HG02973 (cell line): ENCODE measurements at regions not wholly inside any gene's neighbourhood (a gene's known extent, or its start where the extent isn't known, plus 50 kb on each side); places are given as distances from the start of the nearest gene placed in this dataset.
"Not testable (repeated sequence)": the region's sequence is repeated elsewhere in the genome, so short reads cannot be mapped to it uniquely, and the experiment has no call there.

ENCODE experiments used
- ATAC-seq: cut with Tn5 transposase; IDR thresholded peaks from one replicate; pipeline ENCODE4 v1.9.1; 2021; ENCODE audit warnings: moderate library complexity; ENCODE audit not compliant: unreplicated experiment

DNA sequence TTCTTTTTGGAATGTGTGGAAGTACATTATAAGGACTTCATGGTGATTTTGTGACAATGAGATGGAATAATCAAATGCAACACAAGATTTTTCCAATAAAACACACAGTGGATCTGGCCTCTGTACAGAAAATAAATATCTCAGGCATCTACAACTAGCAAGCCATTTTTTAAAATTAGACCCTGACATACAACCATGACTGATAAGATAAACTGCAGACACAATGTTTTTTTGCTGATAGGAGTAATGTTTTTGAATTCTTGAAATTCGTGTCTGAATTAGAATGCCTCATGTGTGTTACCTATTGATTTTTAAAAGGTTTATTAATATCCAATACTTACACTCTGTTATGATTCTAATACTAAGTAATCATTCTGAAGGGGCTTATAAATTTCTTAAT lies 328.1 kb downstream of the HGF start:
- ATAC-seq = no peak

GRCh38 chr7:81439591-81439990 lies 330.3 kb downstream of the HGF start:
- ATAC-seq = no peak

DNA sequence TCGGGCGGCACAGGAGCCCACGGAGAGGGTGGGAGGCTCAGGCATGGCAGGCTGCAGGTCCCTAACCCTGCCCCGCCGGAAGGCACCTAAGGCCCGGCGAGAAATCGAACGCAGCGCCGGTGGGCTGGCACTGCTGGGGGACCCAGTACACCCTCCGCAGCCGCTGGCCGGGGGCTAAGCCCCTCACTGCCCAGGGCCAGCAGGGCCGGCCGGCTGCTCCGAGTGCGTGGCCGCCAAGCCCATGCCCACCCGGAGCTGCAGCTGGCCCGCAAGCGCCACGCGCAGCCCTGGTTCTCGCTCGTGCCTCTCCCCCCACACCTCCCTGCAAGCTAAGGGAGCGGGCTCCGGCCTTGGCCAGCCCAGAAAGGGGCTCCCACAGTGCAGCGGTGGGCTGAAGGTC lies 332.7 kb downstream of the HGF start:
- ATAC-seq = not testable (repeated sequence)

DNA sequence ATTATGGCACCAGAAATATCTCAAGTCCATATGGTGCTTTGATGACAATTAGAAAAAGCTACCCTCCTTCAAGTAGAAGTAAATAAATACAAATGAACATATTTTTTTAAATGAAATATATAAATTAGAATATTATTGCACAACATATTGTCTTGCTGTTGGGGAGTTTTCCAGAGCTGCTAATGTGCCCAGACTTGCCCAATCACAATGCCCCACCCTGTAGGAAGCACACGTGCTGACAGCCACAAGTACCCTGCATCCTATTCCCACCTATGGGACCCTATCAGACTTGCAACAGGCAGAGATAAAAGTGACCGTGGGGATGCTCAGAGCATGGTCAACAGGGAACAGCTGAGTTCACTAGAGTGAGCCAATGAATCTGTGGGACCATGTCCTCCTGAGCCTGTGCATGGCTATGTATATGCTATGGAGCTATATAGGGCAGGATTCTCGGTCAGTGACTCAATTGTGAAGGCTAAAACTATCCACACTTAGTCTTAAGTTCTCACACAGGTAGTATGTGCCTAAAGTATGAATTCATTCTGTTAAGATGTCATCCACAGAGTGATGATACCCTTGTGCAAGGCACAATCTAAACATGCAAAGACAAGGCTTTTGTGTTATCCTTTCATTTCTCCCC lies 336.0 kb downstream of the HGF start:
- ATAC-seq = no peak

DNA sequence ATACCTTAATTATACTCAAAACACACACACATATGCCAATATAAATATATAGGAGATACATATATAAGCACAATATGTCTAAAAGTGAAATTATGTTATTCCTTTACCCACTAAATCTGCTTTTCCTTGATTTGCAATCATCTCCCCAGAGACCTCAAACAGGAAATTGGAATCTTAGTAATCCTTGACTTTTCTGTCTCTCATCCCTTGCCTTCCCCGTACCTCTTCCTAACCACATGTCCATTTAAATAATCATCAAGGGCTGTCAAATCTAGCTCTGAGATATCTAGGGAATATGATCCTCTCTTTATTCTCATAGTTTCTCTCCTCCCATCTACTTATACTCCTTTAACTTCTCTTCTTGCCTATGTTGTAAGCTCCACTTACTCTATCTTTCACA lies 336.6 kb downstream of the HGF start:
- no peak for ATAC-seq

GRCh38 chr7:81430761-81431160 lies 339.1 kb downstream of the HGF start:
- no peak for ATAC-seq

GRCh38 chr7:81430150-81430549 lies 339.7 kb downstream of the HGF start:
- no peak for ATAC-seq

DNA sequence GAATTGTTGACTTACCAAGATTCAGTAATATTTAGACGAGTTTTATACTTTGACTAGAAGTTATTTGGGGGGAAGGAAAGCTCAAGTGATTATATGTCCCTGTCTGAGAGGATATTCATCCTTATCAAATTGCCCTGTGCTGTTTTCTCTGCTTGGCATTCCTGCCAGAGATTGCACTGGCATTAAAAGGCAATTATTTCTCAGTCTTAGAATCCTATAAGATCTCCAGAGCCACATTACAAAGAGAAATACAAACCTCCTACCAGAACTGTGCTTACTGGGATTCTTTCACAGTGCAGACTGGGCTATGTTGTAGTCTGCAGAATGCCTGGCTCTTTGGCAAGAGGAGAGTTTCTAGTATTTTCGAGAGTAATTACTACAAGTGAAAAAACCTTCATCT lies 342.4 kb downstream of the HGF start:
- no peak for ATAC-seq

GRCh38 chr7:81420526-81421226 lies 349.2 kb downstream of the HGF start:
- ATAC-seq = no peak

- no peak for ATAC-seq
Observed at GRCh38 chr7:81419731-81420130, 350.1 kb downstream of the HGF start.

DNA sequence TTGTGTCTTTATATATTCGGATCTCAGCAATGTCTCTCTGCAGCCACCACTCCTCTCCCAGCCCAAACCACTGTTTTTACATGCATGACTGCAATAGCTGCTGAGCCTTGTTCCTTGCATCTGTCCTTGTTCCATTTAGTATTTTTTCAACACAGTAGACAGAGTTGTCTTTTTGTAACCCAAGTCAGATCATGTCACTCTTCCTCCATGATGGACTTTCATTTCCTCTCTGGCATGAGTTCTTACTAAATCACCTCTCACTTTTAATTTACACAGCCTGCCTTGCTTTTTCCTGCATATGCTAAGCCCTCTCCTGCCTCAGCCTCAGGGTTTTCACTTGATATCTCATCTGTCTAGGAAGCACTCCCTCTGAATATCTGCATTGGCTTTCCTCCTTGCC lies 353.2 kb downstream of the HGF start:
- ATAC-seq = no peak

DNA sequence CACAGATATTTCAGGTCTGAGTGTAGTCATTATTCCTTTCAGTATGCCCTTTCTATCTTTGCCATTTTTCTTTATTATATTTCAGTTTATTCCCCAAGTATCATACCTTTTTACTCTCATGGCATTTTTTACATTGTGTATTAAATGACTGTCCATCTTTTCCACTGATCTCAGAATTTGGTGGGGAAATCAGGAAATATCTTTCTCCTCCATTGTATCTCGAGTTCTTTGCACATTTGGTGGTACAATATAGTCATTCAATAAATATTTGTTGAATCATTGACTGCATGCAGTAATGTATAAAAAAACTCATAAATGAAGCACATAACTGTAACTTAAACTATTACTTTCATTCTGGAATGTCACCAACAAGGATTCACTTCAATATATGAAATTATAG lies 354.7 kb downstream of the HGF start:
- ATAC-seq = no peak

GRCh38 chr7:81414411-81414810 lies 355.4 kb downstream of the HGF start:
- no peak for ATAC-seq

DNA sequence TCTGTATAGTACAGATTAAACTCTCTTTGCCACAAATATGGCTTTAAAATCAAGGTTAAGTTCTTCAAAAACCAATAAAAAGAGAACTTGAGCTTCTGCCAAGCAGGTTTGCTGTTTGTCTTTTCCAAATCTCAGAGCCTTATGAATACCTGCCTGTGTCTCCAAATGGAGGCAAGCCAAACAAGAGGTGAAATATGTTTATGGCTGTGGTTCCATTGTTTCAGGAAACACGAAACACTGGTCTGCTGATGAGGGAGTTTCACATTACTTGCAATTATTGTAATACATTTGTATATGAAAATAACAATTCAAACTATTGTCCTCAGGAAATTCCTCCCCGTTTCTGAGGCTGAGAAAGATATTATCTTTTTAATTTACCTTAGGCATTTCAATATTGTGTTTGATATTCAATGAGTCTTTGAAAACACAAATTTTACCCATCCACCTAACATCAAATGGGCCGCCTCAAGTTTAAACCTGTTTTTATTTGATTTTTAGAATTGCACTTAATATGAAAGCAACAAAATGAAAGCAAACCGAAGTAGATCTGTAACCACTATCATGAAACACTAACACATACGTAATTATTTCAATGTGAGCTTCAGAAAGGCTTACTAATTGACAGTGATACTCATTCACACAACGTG lies 359.3 kb downstream of the HGF start:
- ATAC-seq = no peak

DNA sequence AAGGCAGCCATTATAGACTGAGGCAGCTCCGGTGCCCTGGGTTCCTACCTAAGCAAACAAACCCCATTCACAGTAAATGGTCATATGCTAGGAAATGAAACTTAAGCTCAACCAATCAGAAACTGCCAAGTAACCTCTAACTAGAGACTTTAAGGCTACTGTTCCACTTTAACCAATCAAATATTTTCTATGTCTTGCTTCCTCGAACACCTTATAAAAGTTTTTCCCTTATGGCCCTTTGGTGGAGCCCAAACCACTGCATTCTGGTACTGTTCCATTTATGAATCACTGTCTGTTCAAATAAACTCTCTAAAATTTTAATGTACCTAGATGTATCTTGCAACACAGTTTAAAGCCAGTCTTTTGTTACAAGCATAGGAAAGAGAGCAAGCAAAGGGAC lies 361.1 kb downstream of the HGF start:
- no peak for ATAC-seq

GRCh38 chr7:81407094-81407493 lies 362.8 kb downstream of the HGF start:
- no peak for ATAC-seq

DNA sequence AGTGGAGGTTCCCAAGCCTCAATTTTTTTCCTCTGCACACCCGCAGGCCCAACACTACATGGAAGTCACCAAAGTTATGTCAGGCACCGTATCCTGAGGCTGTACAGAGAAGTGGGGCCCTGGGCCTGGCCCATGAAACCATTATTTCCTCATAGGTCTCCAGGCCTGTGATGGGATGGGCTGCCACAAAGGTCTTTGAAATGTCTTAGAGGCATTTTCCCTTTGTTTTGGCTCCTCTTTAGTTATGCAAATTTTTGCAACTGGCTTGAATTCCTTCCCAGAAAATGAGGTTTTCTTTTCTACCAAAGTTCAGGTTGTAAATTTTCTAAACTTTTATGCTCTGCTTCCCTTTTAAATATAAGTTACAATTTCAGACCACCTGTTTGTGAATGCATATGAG lies 365.2 kb downstream of the HGF start:
- no peak for ATAC-seq

GRCh38 chr7:81402227-81402626 lies 367.6 kb downstream of the HGF start:
- no peak for ATAC-seq

- no peak for ATAC-seq
Observed at GRCh38 chr7:81399471-81399870, 370.4 kb downstream of the HGF start.

GRCh38 chr7:81394029-81394428 lies 375.8 kb downstream of the HGF start:
- no peak for ATAC-seq

DNA sequence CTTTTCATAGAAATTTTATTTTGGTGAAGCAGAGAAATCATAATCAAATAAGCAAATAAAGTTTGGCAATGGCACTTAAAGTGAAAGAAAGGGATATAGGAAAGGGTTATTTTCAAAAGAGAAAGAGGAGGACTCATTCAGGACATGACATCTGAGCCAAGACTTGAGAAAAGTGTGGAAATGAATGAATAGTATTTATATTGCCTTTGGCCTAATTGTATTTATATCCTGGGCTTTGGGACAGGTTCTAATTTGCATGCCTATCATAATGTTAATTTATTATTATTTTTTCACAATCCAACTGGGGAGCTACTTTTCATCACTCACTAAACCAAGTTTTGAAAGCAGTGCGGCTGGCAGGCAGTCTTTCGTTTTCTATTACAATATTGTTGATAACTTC lies 376.8 kb downstream of the HGF start:
- ATAC-seq = no peak

DNA sequence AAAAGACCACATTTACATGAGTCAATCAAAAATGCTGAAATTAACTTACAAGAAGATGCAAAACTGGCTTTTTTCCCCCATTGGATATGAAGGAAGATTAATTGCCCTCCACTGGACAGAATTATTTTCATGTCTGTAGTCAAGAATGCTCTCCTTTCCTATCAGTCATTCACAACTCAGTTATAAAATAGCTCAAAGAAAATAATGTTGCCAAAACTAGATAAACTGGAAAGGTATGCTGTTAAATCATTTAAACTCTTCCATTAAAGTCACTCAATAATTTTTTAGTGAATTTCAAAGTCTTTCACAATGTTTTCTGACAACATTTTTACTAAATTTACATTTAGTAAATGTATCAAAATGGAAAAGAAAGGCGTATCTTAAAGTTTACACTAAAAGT lies 384.5 kb downstream of the HGF start:
- no peak for ATAC-seq
